ENCODE measurements at regions not wholly inside any gene's neighbourhood (a gene's known extent, or its start where the extent isn't known, plus 50 kb on each side); places are given as distances from the start of the nearest gene placed in this dataset.

GRCh38 chr18:78927616-78928015 is 52.0 kb upstream of the SALL3 start:
- no peaks in the 10 kb centered on the region for H3K4me1 ChIP-seq
- no peak for DNase-seq
- H3K4me3 ChIP-seq = no peak overlapping the region
- no peaks in the 10 kb centered on the region for H3K27me3 ChIP-seq
- 88 to 90% methylated on average over 11 of the region's 11 CpGs for WGBS, 2 donors
- intact Hi-C loops (cut with DNase I; ENCODE audit: low total_unique reads) = no loop called here
- H3K27ac ChIP-seq = no peak overlapping the region
- H3K9me3 ChIP-seq = no peaks in the 10 kb centered on the region
- TF ChIP-seq CTCF (IDR thresholded peaks at IDR 0.05) (no peak), POLR2A (IDR thresholded peaks at IDR 0.05) (no peak)
- H3K36me3 ChIP-seq (ENCODE audit: low read depth, missing control alignments) = no peaks in the 10 kb centered on the region

DNA sequence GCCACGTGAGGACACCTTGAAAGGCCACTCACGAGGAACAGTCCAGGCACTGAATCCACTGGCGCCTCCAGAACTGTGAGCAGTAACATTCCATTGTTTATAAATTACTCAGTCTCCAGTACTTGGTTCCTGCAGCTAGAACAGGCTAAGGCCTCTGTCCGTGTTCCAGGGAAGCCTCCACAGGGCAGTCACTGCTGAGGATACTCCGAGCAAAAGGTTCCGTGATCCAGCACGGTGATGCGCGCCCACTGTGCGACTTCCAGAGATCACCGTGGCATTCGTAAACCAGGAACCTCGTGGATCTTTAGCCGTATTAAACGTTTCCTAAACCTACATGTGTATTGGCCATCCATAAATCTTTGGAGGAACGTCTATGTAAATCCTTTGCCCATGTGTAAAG is 51.5 kb upstream of the SALL3 start:
- WGBS, 2 donors = 82 to 93% methylated on average over 8 to 16 of the region's 16 CpGs
- no peaks in the 10 kb centered on the region for H3K36me3 ChIP-seq (ENCODE audit: low read depth, missing control alignments)
- H3K9me3 ChIP-seq = no peaks in the 10 kb centered on the region
- H3K4me3 ChIP-seq = no peak overlapping the region
- H3K4me1 ChIP-seq = no peaks in the 10 kb centered on the region
- TF ChIP-seq CTCF (IDR thresholded peaks at IDR 0.05) (no peak), POLR2A (IDR thresholded peaks at IDR 0.05) (no peak)
- intact Hi-C loops (cut with DNase I; ENCODE audit: low total_unique reads) = no loop called here
- DNase-seq = no peak
- no peak overlapping the region for H3K27ac ChIP-seq
- no peaks in the 10 kb centered on the region for H3K27me3 ChIP-seq

DNA sequence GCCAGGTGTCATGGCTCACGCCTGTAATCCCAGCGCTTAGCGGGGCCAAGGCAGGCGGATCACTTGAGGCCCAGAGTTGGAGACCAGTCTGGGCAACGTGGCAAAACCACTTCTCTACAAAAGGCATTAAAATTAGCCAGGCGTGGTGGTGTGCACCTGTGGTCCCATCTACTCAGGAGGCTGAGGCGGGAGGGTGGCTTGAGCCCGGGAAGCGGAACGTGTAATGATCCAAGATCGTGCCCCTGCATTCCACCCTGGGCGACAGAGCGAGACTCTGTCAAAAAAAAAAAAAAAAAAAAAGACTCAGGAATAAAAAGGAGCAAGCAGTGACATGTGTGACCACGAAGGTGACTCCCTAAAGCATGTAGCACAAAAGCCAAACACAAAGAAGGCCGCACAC is 50.1 kb upstream of the SALL3 start:
- intact Hi-C loops (cut with DNase I; ENCODE audit: low total_unique reads) = no loop called here
- WGBS, 2 donors = 89 to 90% methylated on average over 15 of the region's 15 CpGs

More for the DNA sequence above, 50.1 kb upstream of the SALL3 start:
- TF ChIP-seq CTCF (IDR thresholded peaks at IDR 0.05) (no peak), POLR2A (IDR thresholded peaks at IDR 0.05) (no peak)
- no peaks in the 10 kb centered on the region for H3K9me3 ChIP-seq
- no peaks in the 10 kb centered on the region for H3K36me3 ChIP-seq (ENCODE audit: low read depth, missing control alignments)
- DNase-seq = no peak
- no peaks in the 10 kb centered on the region for H3K4me1 ChIP-seq
- no peak overlapping the region for H3K4me3 ChIP-seq
- no peak overlapping the region for H3K27ac ChIP-seq
- H3K27me3 ChIP-seq = no peaks in the 10 kb centered on the region

Small RNA genes in the stretch of these regions (small RNA-seq; reads per million reads assigned to genes)
- 0 reads per million in 2 donors for gene RF00019
- gene RF00402 = 0 reads per million in 2 donors
- gene RNA5SP461 = 0 reads per million in 2 donors
- 0 reads per million in 2 donors for gene RNU6-655P
